ENCODE measurements at regions not wholly inside any gene's neighbourhood (a gene's known extent, or its start where the extent isn't known, plus 50 kb on each side); places are given as distances from the start of the nearest gene placed in this dataset.

- H3K36me3 ChIP-seq, result no peaks in the 10 kb centered on the region
- H3K27ac ChIP-seq, result no peak overlapping the region
- H3K9me3 ChIP-seq, result no peaks in the 10 kb centered on the region
- no peak for DNase-seq
- H3K27me3 ChIP-seq, result no peaks in the 10 kb centered on the region
- TF ChIP-seq CTCF (IDR thresholded peaks at IDR 0.05), result no peak
- no peak for TF ChIP-seq POLR2A (IDR thresholded peaks at IDR 0.05)
- H3K4me3 ChIP-seq, result no peak overlapping the region
- no peaks in the 10 kb centered on the region for H3K4me1 ChIP-seq
- intact Hi-C loops (cut with DNase I), result no loop called here
Measured at GRCh38 chr15:35783203-35783602, 237.2 kb upstream of the DPH6 start.

- H3K4me1 ChIP-seq, result no peaks in the 10 kb centered on the region
- intact Hi-C loops (cut with DNase I), result no loop called here
- H3K36me3 ChIP-seq, result no peaks in the 10 kb centered on the region
- TF ChIP-seq POLR2A (IDR thresholded peaks at IDR 0.05), result no peak
- TF ChIP-seq CTCF (IDR thresholded peaks at IDR 0.05), result no peak
- H3K4me3 ChIP-seq, result no peak overlapping the region
- H3K9me3 ChIP-seq, result no peaks in the 10 kb centered on the region
- no peak overlapping the region for H3K27ac ChIP-seq
- no peaks in the 10 kb centered on the region for H3K27me3 ChIP-seq
- no peak for DNase-seq
- 54 to 72% methylated on average over 2 of the region's 2 CpGs for WGBS, 2 donors
Measured at GRCh38 chr15:35784745-35785144, 238.8 kb upstream of the DPH6 start.

GRCh38 chr15:35810007-35810406 lies 264.0 kb upstream of the DPH6 start:
- intact Hi-C loops (cut with DNase I), result no loop called here
- H3K27ac ChIP-seq, result no peak overlapping the region
- H3K9me3 ChIP-seq, result no peaks in the 10 kb centered on the region
- H3K36me3 ChIP-seq, result no peaks in the 10 kb centered on the region
- H3K4me1 ChIP-seq, result no peaks in the 10 kb centered on the region
- DNase-seq, result no peak
- TF ChIP-seq CTCF (IDR thresholded peaks at IDR 0.05) (no peak), POLR2A (IDR thresholded peaks at IDR 0.05) (no peak)
- 86 to 90% methylated on average over 5 to 6 of the region's 6 CpGs for WGBS, 2 donors
- no peak overlapping the region for H3K4me3 ChIP-seq
- H3K27me3 ChIP-seq, result no peaks in the 10 kb centered on the region

GRCh38 chr15:35813573-35813972 lies 267.6 kb upstream of the DPH6 start:
- WGBS, 2 donors, result 87 to 95% methylated on average over 2 of the region's 2 CpGs
- intact Hi-C loops (cut with DNase I), result no loop called here
- no peak overlapping the region for H3K4me3 ChIP-seq
- TF ChIP-seq CTCF (IDR thresholded peaks at IDR 0.05) (no peak), POLR2A (IDR thresholded peaks at IDR 0.05) (no peak)
- no peak overlapping the region for H3K27ac ChIP-seq
- no peaks in the 10 kb centered on the region for H3K27me3 ChIP-seq
- H3K36me3 ChIP-seq, result no peaks in the 10 kb centered on the region
- H3K9me3 ChIP-seq, result no peaks in the 10 kb centered on the region
- no peak for DNase-seq
- H3K4me1 ChIP-seq, result no peaks in the 10 kb centered on the region

- H3K4me1 ChIP-seq, result no peaks in the 10 kb centered on the region
- H3K27me3 ChIP-seq, result no peaks in the 10 kb centered on the region
- intact Hi-C loops (cut with DNase I), result no loop called here
Measured at GRCh38 chr15:35818846-35819245, 272.9 kb upstream of the DPH6 start.

More at GRCh38 chr15:35818846-35819245, 272.9 kb upstream of the DPH6 start:
- 90 to 100% methylated on average over 1 of the region's 1 CpG for WGBS, 2 donors
- Histone ChIP-seq H3K9me3 (no peaks in the 10 kb centered on the region), H3K27ac (no peak overlapping the region), H3K36me3 (no peaks in the 10 kb centered on the region), H3K4me3 (no peak overlapping the region)
- DNase-seq, result no peak
- TF ChIP-seq CTCF (IDR thresholded peaks at IDR 0.05) (no peak), POLR2A (IDR thresholded peaks at IDR 0.05) (no peak)

Data from esophagus squamous epithelium (tissue), 5 donors.